ENCODE measurements at regions not wholly inside any gene's neighbourhood (a gene's known extent, or its start where the extent isn't known, plus 50 kb on each side); places are given as distances from the start of the nearest gene placed in this dataset.

DNA sequence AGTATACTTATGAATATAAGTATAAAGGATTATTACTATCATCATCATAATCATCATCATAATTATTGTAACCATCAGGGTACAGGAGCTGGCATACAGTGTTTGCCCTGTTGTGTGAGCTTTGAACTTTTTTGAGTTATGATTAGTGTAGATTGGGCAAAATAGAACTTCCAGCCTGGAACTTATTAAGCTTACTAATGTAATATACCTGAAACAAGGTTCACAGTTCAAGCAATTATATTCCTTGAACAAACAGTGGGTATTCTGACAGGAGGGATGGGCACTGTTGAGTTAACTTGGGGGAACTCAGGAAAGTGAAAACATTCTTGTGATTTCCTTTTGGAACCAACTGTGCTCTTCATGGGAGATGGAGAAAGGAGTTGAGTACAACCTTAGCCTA is 680.0 kb downstream of the DOK5 start:
- TF ChIP-seq, protein P1, sequence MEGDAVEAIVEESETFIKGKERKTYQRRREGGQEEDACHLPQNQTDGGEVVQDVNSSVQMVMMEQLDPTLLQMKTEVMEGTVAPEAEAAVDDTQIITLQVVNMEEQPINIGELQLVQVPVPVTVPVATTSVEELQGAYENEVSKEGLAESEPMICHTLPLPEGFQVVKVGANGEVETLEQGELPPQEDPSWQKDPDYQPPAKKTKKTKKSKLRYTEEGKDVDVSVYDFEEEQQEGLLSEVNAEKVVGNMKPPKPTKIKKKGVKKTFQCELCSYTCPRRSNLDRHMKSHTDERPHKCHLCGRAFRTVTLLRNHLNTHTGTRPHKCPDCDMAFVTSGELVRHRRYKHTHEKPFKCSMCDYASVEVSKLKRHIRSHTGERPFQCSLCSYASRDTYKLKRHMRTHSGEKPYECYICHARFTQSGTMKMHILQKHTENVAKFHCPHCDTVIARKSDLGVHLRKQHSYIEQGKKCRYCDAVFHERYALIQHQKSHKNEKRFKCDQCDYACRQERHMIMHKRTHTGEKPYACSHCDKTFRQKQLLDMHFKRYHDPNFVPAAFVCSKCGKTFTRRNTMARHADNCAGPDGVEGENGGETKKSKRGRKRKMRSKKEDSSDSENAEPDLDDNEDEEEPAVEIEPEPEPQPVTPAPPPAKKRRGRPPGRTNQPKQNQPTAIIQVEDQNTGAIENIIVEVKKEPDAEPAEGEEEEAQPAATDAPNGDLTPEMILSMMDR (IDR thresholded peaks at IDR 0.05), result no peak
- TF ChIP-seq POLR2A (IDR thresholded peaks at IDR 0.05), result no peak

All from prostate gland (tissue), 2 donors.